IPS DF 6.9 (cell line): ENCODE measurements at regions not wholly inside any gene's neighbourhood (a gene's known extent, or its start where the extent isn't known, plus 50 kb on each side); places are given as distances from the start of the nearest gene placed in this dataset.

Source experiments
- DNase-seq: peaks from one replicate; pipeline ENCODE4 v3.0.0-alpha.2; 2013; ENCODE audit warnings: low read depth, low spot score
- H3K27ac ChIP-seq: one replicate; pipeline ENCODE4 v1.5.1; 2013; ENCODE audit warnings: low read length, control low read depth
- H3K27me3 ChIP-seq: 2 replicates; pipeline ENCODE4 v1.6.1; 2013; ENCODE audit warnings: mild to moderate bottlenecking, low read length; ENCODE audit not compliant: control insufficient read depth, insufficient read depth
- H3K36me3 ChIP-seq: 2 replicates; pipeline ENCODE4 v1.6.1; 2013; ENCODE audit warnings: low read length; ENCODE audit not compliant: control insufficient read depth, insufficient read depth
- H3K4me1 ChIP-seq: 2 replicates; pipeline ENCODE4 v1.6.1; 2013; ENCODE audit warnings: low read length; ENCODE audit not compliant: control insufficient read depth, insufficient read depth
- H3K4me3 ChIP-seq: 2 replicates; pipeline ENCODE4 v1.5.1; 2013; ENCODE audit warnings: mild to moderate bottlenecking, low read length
- H3K9me3 ChIP-seq: 2 replicates; pipeline ENCODE4 v1.6.1; 2013; ENCODE audit warnings: low read length, inconsistent platforms; ENCODE audit not compliant: control insufficient read depth, insufficient read depth
- WGBS: extraction: QIAGEN DNeasy Blood & Tissue Kit; methylation state at CpG from one replicate; pipeline ENCODE4 v1.1.7; 2013; ENCODE audit warnings: mixed read lengths, missing lambda C conversion rate; ENCODE audit not compliant: insufficient read length, insufficient coverage; 5-methylcytosine and 5-hydroxymethylcytosine counted together

DNA sequence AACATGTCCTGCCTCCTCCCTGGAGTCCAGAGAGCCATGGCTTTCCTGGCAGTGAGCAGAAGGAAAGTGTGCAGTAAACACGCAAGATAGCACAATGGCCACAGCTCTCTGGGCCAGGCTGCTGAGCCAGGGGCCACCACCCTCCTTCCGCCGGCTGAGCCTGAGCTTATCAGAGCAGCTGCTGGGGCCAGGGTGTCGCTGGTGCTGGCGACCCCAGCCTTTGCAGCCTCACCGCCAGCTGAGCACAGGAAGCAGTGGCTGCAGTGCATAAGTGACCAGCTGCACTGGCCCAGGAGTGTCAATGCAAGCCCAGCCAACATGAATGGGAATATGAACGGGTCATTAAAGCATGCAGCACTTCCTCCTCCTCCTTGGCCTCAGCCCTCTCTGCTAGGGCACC is 172.0 kb downstream of the ZFP36L2 start:
- H3K27ac ChIP-seq = no peak overlapping the region
- H3K27me3 ChIP-seq = no peaks in the 10 kb centered on the region
- no CpG with 5 or more reads among the region's 7 CpGs for WGBS
- no peak overlapping the region for H3K4me3 ChIP-seq
- no peak for DNase-seq
- no peaks in the 10 kb centered on the region for H3K36me3 ChIP-seq
- H3K4me1 ChIP-seq = peaks cover 2% of the 10 kb centered on the region; the same call in 1 of the 2 replicates
- no peaks in the 10 kb centered on the region for H3K9me3 ChIP-seq

DNA sequence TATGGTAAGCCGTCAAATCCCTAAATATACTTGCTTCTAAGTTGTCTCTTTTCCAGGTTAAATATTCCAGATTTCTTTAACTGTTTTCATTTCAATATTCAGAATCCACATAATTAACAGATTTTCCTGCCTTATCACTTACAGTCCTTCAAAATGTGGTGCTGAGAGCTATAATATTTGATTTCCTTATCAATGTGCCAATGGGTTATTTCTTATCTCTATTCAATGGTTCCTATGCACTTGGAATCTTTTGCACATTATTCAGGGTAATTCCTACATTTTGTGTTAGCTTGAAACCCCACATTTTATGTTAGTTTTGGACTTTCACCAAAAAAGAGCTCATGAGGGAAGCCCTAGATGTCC is 173.5 kb downstream of the ZFP36L2 start:
- Histone ChIP-seq H3K9me3 (no peaks in the 10 kb centered on the region), H3K27ac (no peak overlapping the region), H3K4me3 (no peak overlapping the region), H3K36me3 (no peaks in the 10 kb centered on the region), H3K27me3 (no peaks in the 10 kb centered on the region), H3K4me1 (peaks cover 2% of the 10 kb centered on the region; the same call in 1 of the 2 replicates)
- DNase-seq = no peak
- WGBS = no CpG with 5 or more reads among the region's 1 CpG

DNA sequence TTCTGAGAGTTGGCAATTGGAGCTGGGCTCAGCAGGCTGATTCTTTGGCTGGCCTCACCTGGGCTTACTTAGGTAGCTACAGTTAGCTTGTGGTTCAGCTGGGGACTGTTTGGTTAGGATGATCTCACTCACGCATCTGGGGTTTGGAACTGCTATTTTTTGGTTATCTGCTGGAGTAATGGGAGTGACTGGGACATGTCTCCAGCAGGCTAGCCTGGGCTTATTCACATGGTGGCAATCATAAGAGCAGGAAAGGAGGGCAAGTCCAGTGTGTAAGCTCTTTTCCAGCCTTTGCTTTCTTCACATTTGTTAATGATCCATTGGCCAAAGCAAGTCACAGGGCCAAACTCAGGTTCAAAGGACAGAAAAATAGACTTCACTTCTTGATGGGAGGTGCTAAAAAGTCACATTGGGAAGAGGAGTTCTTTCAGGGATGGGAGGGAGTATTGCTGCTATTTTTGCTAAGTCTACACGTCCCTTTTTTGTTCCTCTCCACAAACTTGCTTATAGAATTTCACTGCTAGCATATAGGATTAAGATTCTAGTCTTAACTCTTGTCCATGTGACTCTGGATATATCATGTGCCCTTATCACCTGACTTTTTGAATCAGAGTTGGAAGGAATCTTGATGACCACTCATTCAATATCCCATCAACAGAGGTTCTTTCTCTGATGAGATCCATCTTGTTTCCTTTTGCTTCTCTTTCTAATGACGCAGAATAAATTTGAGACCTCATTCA is 174.0 kb downstream of the ZFP36L2 start:
- Histone ChIP-seq H3K4me3 (no peak overlapping the region), H3K36me3 (no peaks in the 10 kb centered on the region), H3K9me3 (no peaks in the 10 kb centered on the region), H3K4me1 (peaks cover 1% of the 10 kb centered on the region; the same call in 1 of the 2 replicates), H3K27ac (no peak overlapping the region), H3K27me3 (no peaks in the 10 kb centered on the region)
- WGBS = no CpG with 5 or more reads among the region's 3 CpGs
- DNase-seq = no peak

GRCh38 chr2:43051338-43051737 is 175.1 kb downstream of the ZFP36L2 start:
- no peak overlapping the region for H3K4me3 ChIP-seq
- no peak for DNase-seq
- no peak overlapping the region for H3K27ac ChIP-seq
- no peaks in the 10 kb centered on the region for H3K36me3 ChIP-seq
- WGBS = no CpG with 5 or more reads among the region's 8 CpGs
- no peaks in the 10 kb centered on the region for H3K27me3 ChIP-seq
- H3K4me1 ChIP-seq = no peaks in the 10 kb centered on the region; the same call in 1 of the 2 replicates
- no peaks in the 10 kb centered on the region for H3K9me3 ChIP-seq

DNA sequence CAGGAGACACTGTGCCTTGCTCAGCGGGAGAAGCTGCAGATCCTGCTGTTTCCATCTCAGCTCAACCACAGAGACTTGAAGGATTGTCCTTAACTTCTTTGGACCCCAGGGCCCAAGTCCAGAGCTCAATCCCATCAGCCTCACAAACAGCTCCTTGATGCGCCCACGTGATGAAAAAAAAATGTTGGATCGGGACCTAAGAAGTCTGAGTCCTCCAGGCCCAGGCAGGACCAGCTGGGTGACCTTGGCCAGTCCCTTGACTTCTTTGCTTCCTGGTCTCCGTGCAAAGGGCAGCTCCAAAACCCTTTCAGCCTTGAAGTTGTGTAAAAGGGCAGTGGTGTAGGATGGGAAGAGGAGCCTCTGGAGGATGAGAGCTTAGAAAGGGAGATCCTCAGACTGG is 175.5 kb downstream of the ZFP36L2 start:
- Histone ChIP-seq H3K4me3 (no peak overlapping the region), H3K4me1 (no peaks in the 10 kb centered on the region; the same call in 1 of the 2 replicates), H3K27me3 (no peaks in the 10 kb centered on the region), H3K36me3 (no peaks in the 10 kb centered on the region), H3K9me3 (no peaks in the 10 kb centered on the region), H3K27ac (no peak overlapping the region)
- no peak for DNase-seq
- no CpG with 5 or more reads among the region's 5 CpGs for WGBS

- H3K4me1 ChIP-seq = no peaks in the 10 kb centered on the region; the same call in 1 of the 2 replicates
- DNase-seq = no peak
- H3K27ac ChIP-seq = no peak overlapping the region
- no peaks in the 10 kb centered on the region for H3K36me3 ChIP-seq
- WGBS = no CpG with 5 or more reads among the region's 18 CpGs
- H3K9me3 ChIP-seq = no peaks in the 10 kb centered on the region
- no peak overlapping the region for H3K4me3 ChIP-seq
- no peaks in the 10 kb centered on the region for H3K27me3 ChIP-seq
These were observed 176.3 kb downstream of the ZFP36L2 start for GRCh38 chr2:43049836-43050801.

GRCh38 chr2:43047187-43047780 is 179.1 kb downstream of the ZFP36L2 start:
- H3K27ac ChIP-seq = no peak overlapping the region
- H3K4me1 ChIP-seq = peaks cover under 1% of the 10 kb centered on the region
- WGBS = 100% methylated on average over 1 of the region's 17 CpGs

DNA sequence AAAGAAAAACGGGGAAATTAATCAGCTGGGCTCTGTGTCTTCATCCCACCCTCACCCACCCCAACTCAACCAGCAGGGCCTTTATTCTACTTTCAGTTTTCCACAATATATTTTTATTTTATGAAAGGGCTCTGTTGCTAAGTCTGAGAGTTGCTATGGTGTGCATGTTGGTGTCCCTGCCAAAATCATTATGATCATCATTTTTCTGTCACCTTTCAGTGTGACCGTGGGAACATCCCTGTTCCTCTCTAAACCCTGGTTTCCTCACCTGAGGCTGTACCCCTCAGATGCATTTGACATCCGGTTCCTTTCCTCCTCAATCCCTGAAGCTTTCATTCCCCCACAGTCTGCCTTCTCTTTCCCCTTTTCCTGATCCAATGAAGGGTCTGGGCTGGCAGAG is 180.5 kb downstream of the ZFP36L2 start:
- no peaks in the 10 kb centered on the region for H3K36me3 ChIP-seq
- no peak overlapping the region for H3K27ac ChIP-seq
- no peak overlapping the region for H3K4me3 ChIP-seq
- H3K9me3 ChIP-seq = no peaks in the 10 kb centered on the region
- no peak for DNase-seq
- no CpG with 5 or more reads among the region's 3 CpGs for WGBS
- peaks cover 5% of the 10 kb centered on the region for H3K4me1 ChIP-seq
- no peaks in the 10 kb centered on the region for H3K27me3 ChIP-seq

More at GRCh38 chr2:43047187-43047780, 179.1 kb downstream of the ZFP36L2 start:
- DNase-seq = no peak
- no peaks in the 10 kb centered on the region for H3K9me3 ChIP-seq
- no peaks in the 10 kb centered on the region for H3K36me3 ChIP-seq
- no peak overlapping the region for H3K4me3 ChIP-seq
- H3K27me3 ChIP-seq = no peaks in the 10 kb centered on the region

- Histone ChIP-seq H3K9me3 (no peaks in the 10 kb centered on the region), H3K27ac (no peak overlapping the region), H3K4me3 (no peak overlapping the region), H3K4me1 (peaks cover 5% of the 10 kb centered on the region; the same call in 1 of the 2 replicates), H3K27me3 (no peaks in the 10 kb centered on the region), H3K36me3 (no peaks in the 10 kb centered on the region)
- no peak for DNase-seq
- no CpG with 5 or more reads among the region's 13 CpGs for whole genome bisulfite sequencing
These were observed 182.2 kb downstream of the ZFP36L2 start for GRCh38 chr2:43044093-43044681.

DNA sequence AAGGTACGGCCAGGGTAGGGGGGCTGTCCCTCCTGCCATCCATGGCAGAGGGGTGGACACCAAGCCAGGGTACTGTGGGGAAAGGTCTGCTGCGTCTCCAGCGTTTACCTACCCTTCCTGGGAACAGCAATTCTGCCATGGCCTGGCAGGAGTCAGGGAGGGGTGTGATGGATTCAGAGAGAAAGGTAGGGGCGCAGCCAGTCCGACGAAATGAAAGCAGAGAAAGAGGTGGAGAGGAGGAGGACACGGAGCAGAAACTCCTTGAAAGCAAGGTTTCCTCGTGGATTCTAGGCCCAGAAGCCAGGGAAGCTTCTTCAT is 182.9 kb downstream of the ZFP36L2 start:
- Histone ChIP-seq H3K4me1 (peaks cover 5% of the 10 kb centered on the region; the same call in 1 of the 2 replicates), H3K27ac (no peak overlapping the region), H3K36me3 (no peaks in the 10 kb centered on the region), H3K9me3 (no peaks in the 10 kb centered on the region), H3K27me3 (no peaks in the 10 kb centered on the region), H3K4me3 (no peak overlapping the region)
- DNase-seq = no peak
- no CpG with 5 or more reads among the region's 8 CpGs for WGBS
